Stimulated activated CD4-positive, alpha-beta T cell treated with anti-CD3 and anti-CD28 coated beads, Interleukin-15, amount 100 ng/mL, for 1 hour (primary cell): ENCODE measurements at regions not wholly inside any gene's neighbourhood (a gene's known extent, or its start where the extent isn't known, plus 50 kb on each side); places are given as distances from the start of the nearest gene placed in this dataset.

Experiments
- DNase-seq, 2 donors: peaks; one replicate each; pipeline ENCODE4 v3.0.0-alpha.2; 2020; ENCODE audit warnings: low read depth in 1 of 2, low spot score in 1 of 2

- DNase-seq, result no peak
Observed at GRCh38 chr2:71743995-71744675, 290.8 kb downstream of the DYSF start.

- no peak for DNase-seq
Observed at GRCh38 chr2:71742953-71743601, 289.7 kb downstream of the DYSF start.

GRCh38 chr2:71736986-71737385 is 283.6 kb downstream of the DYSF start:
- DNase-seq, result no peak

GRCh38 chr2:71736091-71736861 is 282.9 kb downstream of the DYSF start:
- DNase-seq, result no peak
